Ovary (tissue), 7 donors: ENCODE measurements at regions not wholly inside any gene's neighbourhood (a gene's known extent, or its start where the extent isn't known, plus 50 kb on each side); places are given as distances from the start of the nearest gene placed in this dataset.

ENCODE experiments used
- DNase-seq, 5 donors: peaks; one replicate each; pipeline ENCODE4 v3.0.0-alpha.2; 2019 to 2020
- H3K27ac ChIP-seq, 2 donors: fragments of 200-600 bp; one replicate each; pipeline versions ENCODE4 v1.5.1 to v1.8.0; 2019 to 2022
- H3K27me3 ChIP-seq: fragments of 200-600 bp; one replicate; pipeline ENCODE4 v1.8.0; 2022
- H3K36me3 ChIP-seq: fragments of 200-600 bp; sonication (generic); one replicate; pipeline ENCODE4 v1.5.1; 2019
- H3K4me1 ChIP-seq: one replicate; pipeline ENCODE4 v1.8.1; 2013; ENCODE audit warnings: mild to moderate bottlenecking, moderate library complexity; ENCODE audit not compliant: insufficient read depth
- H3K4me3 ChIP-seq: fragments of 200-600 bp; sonication (generic); one replicate; pipeline ENCODE4 v1.5.1; 2017
- H3K9me3 ChIP-seq, 2 donors: fragments of 200-600 bp in 1 of 2; sonication (generic) in 1 of 2; one replicate each; pipeline versions ENCODE4 v1.5.1 to v1.8.1; 2013 to 2019; ENCODE audit warnings: mild to moderate bottlenecking in 1 of 2, moderate library complexity in 1 of 2
- CTCF ChIP-seq, 3 donors: fragments of 450-650 bp in 2 of 3; fragments of 200-600 bp in 1 of 3; IDR thresholded peaks; one replicate each; pipeline versions ENCODE4 v1.5.1 to v1.8.0; 2016 to 2022; ENCODE audit warnings: antibody characterized with exemption in 3 of 3, mild to moderate bottlenecking in 1 of 3
- EP300 ChIP-seq: sonication (generic); formaldehyde crosslinking; IDR thresholded peaks from one replicate; pipeline ENCODE4 v1.6.1; 2017; ENCODE audit warnings: antibody characterized with exemption
- POLR2A ChIP-seq: fragments of 450-650 bp; IDR thresholded peaks from one replicate; pipeline ENCODE4 v1.6.1; 2017; ENCODE audit warnings: antibody characterized with exemption, mild to moderate bottlenecking, moderate library complexity
- WGBS, 3 donors: extraction: QIAGEN DNeasy Blood & Tissue Kit in 1 of 3; methylation state at CpG; one replicate each; pipeline versions ENCODE4 v1.1.5 to v1.1.7; 2013 to 2017; 5-methylcytosine and 5-hydroxymethylcytosine counted together
- intact Hi-C, 4 donors: fragments of 100-400 bp; cut with DNase I; formaldehyde crosslinking; loops; one replicate each; pipeline versions ENCODE4 v1.11.0 to v1.15.1; 2022 to 2023
- donor health status: DM: no; HTN: no; CAD: no; lungs with moderate emphysema.
- donor health status: DM: no; HTN: no; CAD: no.
- donor health status: Bipolar disorder and iron deficiency.
- donor health status: DM: no; HTN: no; CAD: no.
- donor health status: DM: yes; HTN: yes; CAD: no.

GRCh38 chr20:22496817-22497216 is 87.6 kb downstream of the FOXA2 start:
- Histone ChIP-seq H3K9me3 (no peaks in the 10 kb centered on the region), H3K4me1 (no peaks in the 10 kb centered on the region), H3K36me3 (no peaks in the 10 kb centered on the region), H3K4me3 (no peak overlapping the region), H3K27me3 (no peaks in the 10 kb centered on the region), H3K27ac (no peak overlapping the region)
- no peak for TF ChIP-seq EP300
- no peak for TF ChIP-seq POLR2A
- TF ChIP-seq CTCF (IDR thresholded peaks at IDR 0.05), result no peak
- DNase-seq, result no peak
- intact Hi-C loops, result no loop called here
- 63 to 79% (median 67%) methylated on average over 3 of the region's 3 CpGs for WGBS, 3 donors

- no peak for DNase-seq
- no peaks in the 10 kb centered on the region for H3K4me1 ChIP-seq
- no peak overlapping the region for H3K27ac ChIP-seq
- H3K9me3 ChIP-seq, result no peaks in the 10 kb centered on the region
- TF ChIP-seq EP300, result no peak
- TF ChIP-seq POLR2A, result no peak
- no peak for TF ChIP-seq CTCF (IDR thresholded peaks at IDR 0.05)
- intact Hi-C loops, result no loop called here
- no peaks in the 10 kb centered on the region for H3K36me3 ChIP-seq
- no peaks in the 10 kb centered on the region for H3K27me3 ChIP-seq
- WGBS, 3 donors, result 50 to 70% (median 56%) methylated on average over 2 of the region's 2 CpGs
- no peak overlapping the region for H3K4me3 ChIP-seq
These were observed 88.6 kb downstream of the FOXA2 start for GRCh38 chr20:22495789-22496188.

GRCh38 chr20:22495172-22495571 is 89.2 kb downstream of the FOXA2 start:
- Histone ChIP-seq H3K9me3 (no peaks in the 10 kb centered on the region), H3K4me1 (no peaks in the 10 kb centered on the region), H3K27me3 (no peaks in the 10 kb centered on the region), H3K27ac (no peak overlapping the region), H3K36me3 (no peaks in the 10 kb centered on the region), H3K4me3 (no peak overlapping the region)
- intact Hi-C loops, result no loop called here
- TF ChIP-seq EP300, result no peak
- TF ChIP-seq CTCF (IDR thresholded peaks at IDR 0.05), result no peak
- TF ChIP-seq POLR2A, result no peak
- no peak for DNase-seq
- 73 to 78% (median 75%) methylated on average over 2 of the region's 2 CpGs for WGBS, 3 donors

DNA sequence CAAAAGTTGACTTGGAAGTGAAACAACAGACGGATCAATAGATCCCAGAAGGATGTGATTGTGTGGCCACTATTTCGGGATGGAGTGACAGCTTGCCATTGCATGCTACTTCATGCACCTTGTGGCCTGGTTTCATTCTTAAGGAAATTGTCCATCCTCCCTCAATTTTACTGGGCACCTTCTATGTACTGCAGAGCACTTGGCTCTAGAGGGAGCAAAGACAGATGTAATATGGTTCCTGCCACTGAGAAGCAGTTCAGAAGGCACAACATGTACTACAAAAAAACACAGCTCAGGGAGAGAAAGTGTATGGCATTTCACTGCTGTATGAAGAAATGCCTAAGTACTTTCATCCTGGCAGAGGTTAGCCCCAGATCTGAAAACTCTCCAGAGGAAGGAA is 91.9 kb downstream of the FOXA2 start:
- no peaks in the 10 kb centered on the region for H3K9me3 ChIP-seq
- H3K4me1 ChIP-seq, result no peaks in the 10 kb centered on the region
- no peak overlapping the region for H3K27ac ChIP-seq
- no peak for TF ChIP-seq POLR2A
- H3K27me3 ChIP-seq, result no peaks in the 10 kb centered on the region
- H3K4me3 ChIP-seq, result no peak overlapping the region
- H3K36me3 ChIP-seq, result no peaks in the 10 kb centered on the region
- intact Hi-C loops, result no loop called here
- 78 to 90% (median 83%) methylated on average over 2 of the region's 2 CpGs for WGBS, 3 donors
- DNase-seq, result no peak

- Histone ChIP-seq H3K9me3 (no peaks in the 10 kb centered on the region), H3K4me3 (no peak overlapping the region), H3K4me1 (no peaks in the 10 kb centered on the region), H3K27ac (no peak overlapping the region), H3K36me3 (no peaks in the 10 kb centered on the region), H3K27me3 (no peaks in the 10 kb centered on the region)
- no peak for TF ChIP-seq CTCF (IDR thresholded peaks at IDR 0.05)
- no peak for TF ChIP-seq EP300
- no peak for TF ChIP-seq POLR2A
- intact Hi-C loops, result no loop called here
- no peak for DNase-seq
- WGBS, 3 donors, result 51 to 74% (median 51%) methylated on average over 3 of the region's 3 CpGs
These were observed 93.2 kb downstream of the FOXA2 start for GRCh38 chr20:22491194-22491505.
